Kidney epithelial cell (primary cell): ENCODE measurements at regions not wholly inside any gene's neighbourhood (a gene's known extent, or its start where the extent isn't known, plus 50 kb on each side); places are given as distances from the start of the nearest gene placed in this dataset.

Source experiments
- DNase-seq: peaks from one replicate; pipeline ENCODE4 v3.0.0-alpha.2; 2010; ENCODE audit warnings: low read depth
- H3K27me3 ChIP-seq: 2 replicates; pipeline ENCODE4 v1.6.0; 2011; ENCODE audit warnings: low read length; ENCODE audit not compliant: control insufficient read depth, insufficient read depth
- H3K36me3 ChIP-seq: 2 replicates; pipeline ENCODE4 v1.5.1; 2011; ENCODE audit warnings: low read length; ENCODE audit not compliant: control insufficient read depth, insufficient read depth
- H3K4me3 ChIP-seq: 2 replicates; pipeline ENCODE4 v1.5.1; 2011; ENCODE audit warnings: low read depth, mild to moderate bottlenecking, control low read depth, low read length
- TF ChIP-seq, protein P1 (sequence below): IDR thresholded peaks from 2 replicates; pipeline ENCODE4 v1.5.1; 2011; ENCODE audit warnings: mild to moderate bottlenecking, moderate library complexity, low read length, control low read depth, inconsistent platforms; ENCODE audit not compliant: insufficient read depth, poor library complexity, severe bottlenecking

GRCh38 chr9:7245976-7246580 lies 488.3 kb downstream of the KDM4C start:
- Histone ChIP-seq H3K27me3 (no peaks in the 10 kb centered on the region), H3K4me3 (no peak overlapping the region), H3K36me3 (no peaks in the 10 kb centered on the region)
- no peak for DNase-seq
- TF ChIP-seq, protein P1, sequence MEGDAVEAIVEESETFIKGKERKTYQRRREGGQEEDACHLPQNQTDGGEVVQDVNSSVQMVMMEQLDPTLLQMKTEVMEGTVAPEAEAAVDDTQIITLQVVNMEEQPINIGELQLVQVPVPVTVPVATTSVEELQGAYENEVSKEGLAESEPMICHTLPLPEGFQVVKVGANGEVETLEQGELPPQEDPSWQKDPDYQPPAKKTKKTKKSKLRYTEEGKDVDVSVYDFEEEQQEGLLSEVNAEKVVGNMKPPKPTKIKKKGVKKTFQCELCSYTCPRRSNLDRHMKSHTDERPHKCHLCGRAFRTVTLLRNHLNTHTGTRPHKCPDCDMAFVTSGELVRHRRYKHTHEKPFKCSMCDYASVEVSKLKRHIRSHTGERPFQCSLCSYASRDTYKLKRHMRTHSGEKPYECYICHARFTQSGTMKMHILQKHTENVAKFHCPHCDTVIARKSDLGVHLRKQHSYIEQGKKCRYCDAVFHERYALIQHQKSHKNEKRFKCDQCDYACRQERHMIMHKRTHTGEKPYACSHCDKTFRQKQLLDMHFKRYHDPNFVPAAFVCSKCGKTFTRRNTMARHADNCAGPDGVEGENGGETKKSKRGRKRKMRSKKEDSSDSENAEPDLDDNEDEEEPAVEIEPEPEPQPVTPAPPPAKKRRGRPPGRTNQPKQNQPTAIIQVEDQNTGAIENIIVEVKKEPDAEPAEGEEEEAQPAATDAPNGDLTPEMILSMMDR = no peak

GRCh38 chr9:7243838-7244237 lies 486.1 kb downstream of the KDM4C start:
- H3K36me3 ChIP-seq = no peaks in the 10 kb centered on the region
- TF ChIP-seq, protein P1 = no peak
- H3K4me3 ChIP-seq = no peak overlapping the region
- no peaks in the 10 kb centered on the region for H3K27me3 ChIP-seq
- no peak for DNase-seq

DNA sequence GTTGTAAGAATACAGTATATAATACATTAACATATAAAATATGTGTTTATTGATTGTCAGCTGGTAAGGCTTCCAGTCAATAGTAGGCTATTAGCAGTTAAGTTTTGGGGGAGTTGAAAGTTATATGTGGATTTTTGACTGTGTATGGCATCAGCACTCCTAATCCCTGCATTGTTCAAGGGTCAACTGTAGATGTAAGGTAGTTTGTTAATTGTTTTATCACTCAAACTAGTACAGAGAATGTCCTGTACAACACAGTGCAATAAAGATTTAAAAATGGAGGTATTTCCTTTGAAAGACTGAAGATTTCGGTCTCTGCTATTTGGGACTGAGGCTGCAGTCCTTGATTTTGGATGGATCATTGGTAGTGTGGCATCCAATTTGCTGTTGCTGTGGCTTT lies 484.4 kb downstream of the KDM4C start:
- Histone ChIP-seq H3K27me3 (no peaks in the 10 kb centered on the region), H3K4me3 (no peak overlapping the region), H3K36me3 (no peaks in the 10 kb centered on the region)
- DNase-seq = no peak
- TF ChIP-seq, protein P1 = no peak

DNA sequence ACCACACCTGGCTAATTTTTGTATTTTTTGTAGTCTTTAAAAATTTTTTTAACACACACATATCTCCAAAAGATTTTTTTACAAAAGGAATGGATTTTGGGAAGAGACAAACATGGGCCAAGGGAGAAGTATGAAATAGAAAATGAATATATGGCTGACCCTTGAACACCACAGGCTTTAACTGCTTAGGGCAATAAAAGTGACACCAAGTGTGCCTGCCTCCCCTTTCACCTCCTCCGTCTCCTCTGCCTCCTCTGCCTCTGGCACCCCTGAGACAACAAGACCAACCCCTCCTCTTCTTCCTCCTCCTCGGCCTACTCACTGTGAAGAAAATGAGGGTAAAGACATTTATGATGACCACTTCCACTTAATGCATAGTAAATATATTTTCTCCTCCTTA lies 483.9 kb downstream of the KDM4C start:
- Histone ChIP-seq H3K4me3 (no peak overlapping the region), H3K27me3 (no peaks in the 10 kb centered on the region), H3K36me3 (no peaks in the 10 kb centered on the region)
- TF ChIP-seq, protein P1 = no peak
- no peak for DNase-seq

DNA sequence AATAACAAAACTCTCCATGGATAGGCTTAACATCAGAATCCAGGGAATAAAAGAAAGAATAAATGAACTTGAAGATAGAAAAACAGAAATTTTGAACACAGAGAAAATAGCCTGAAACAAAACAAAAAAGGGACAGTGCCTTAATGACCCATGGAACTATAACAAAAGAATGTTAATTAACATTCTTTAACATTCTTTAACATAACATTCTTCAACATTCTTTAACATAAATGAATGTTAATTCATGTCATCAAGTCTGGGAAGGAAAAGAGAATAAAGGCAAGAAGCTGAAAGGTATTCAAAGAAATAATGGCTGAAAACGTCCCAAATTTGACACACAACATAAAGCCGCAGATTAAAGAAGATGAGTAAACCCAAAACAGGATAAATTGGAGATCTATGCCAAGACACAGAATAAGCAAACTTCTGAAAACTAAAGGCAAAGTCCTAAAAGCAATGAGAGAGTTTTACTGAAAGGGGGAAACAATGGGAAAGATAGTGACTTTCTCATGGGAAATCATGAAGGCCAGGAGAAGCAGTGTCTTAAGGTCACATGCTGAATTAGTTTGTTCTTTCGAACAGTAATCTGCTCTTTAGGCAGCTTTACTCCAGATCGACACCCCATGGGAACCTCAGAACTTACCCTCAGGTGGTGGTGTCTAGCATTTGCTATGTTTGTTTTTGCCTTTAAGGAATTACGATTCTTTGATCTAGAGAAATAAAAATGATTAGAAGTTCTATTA lies 483.0 kb downstream of the KDM4C start:
- Histone ChIP-seq H3K36me3 (no peaks in the 10 kb centered on the region), H3K4me3 (no peak overlapping the region), H3K27me3 (no peaks in the 10 kb centered on the region)
- TF ChIP-seq, protein P1 = no peak
- DNase-seq = no peak
